ENCODE measurements at regions not wholly inside any gene's neighbourhood (a gene's known extent, or its start where the extent isn't known, plus 50 kb on each side); places are given as distances from the start of the nearest gene placed in this dataset.
A peak's percentile ranks its signal among the peaks of the same experiment; 100 is the strongest.

DNA sequence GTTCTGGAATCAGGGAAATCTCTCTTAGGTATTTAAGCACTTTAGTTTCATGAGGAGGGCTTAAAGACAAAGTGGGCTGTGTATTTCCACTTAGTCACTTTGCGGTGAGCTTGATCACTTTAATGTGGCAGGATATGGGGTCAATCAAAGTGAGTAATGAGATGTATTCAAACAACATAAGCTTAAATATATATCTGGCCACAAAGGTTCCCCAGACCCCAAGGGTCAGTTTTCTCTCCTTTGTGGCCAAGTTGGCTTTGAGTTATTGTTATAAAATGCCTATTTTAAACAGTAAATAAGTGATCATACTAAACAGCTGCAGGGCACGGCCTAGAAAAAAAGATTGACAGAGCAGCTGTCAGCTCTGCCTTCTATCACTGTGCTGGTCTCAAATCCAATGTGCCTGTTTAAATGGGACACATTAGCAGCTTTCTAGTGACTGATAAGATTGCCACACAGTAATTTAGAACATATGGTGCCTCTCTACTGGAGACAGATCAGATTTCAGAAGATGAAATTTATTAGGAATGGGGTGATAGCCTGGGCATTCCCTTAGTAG is 363.9 kb downstream of the AGTPBP1 start (continued):
- no peak for TF ChIP-seq ZNF544 (tag by site-specific recombination; IDR thresholded peaks at IDR 0.05)
- TF ChIP-seq ZSCAN16 (tag by site-specific recombination; IDR thresholded peaks at IDR 0.05) = no peak
- TF ChIP-seq TRIM28 (IDR thresholded peaks at IDR 0.05; ENCODE audit: borderline replicate concordance, low read length) = peak; percentile 59; the same call in 1 of the 2 replicates
- TF ChIP-seq, protein P1, sequence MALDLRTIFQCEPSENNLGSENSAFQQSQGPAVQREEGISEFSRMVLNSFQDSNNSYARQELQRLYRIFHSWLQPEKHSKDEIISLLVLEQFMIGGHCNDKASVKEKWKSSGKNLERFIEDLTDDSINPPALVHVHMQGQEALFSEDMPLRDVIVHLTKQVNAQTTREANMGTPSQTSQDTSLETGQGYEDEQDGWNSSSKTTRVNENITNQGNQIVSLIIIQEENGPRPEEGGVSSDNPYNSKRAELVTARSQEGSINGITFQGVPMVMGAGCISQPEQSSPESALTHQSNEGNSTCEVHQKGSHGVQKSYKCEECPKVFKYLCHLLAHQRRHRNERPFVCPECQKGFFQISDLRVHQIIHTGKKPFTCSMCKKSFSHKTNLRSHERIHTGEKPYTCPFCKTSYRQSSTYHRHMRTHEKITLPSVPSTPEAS (tag by site-specific recombination; IDR thresholded peaks at IDR 0.05) = no peak
- peak; percentile 3; the same call in 1 of the 2 replicates for TF ChIP-seq ZNF654 (tag by site-specific recombination; IDR thresholded peaks at IDR 0.05; ENCODE audit: low read depth)
- peak; percentile 59; the same call in 1 of the 2 replicates for TF ChIP-seq KLF16 (tag by site-specific recombination; IDR thresholded peaks at IDR 0.05)
- TF ChIP-seq MYNN (tag by site-specific recombination; IDR thresholded peaks at IDR 0.05; ENCODE audit: borderline replicate concordance) = no peak
- TF ChIP-seq, protein P2, sequence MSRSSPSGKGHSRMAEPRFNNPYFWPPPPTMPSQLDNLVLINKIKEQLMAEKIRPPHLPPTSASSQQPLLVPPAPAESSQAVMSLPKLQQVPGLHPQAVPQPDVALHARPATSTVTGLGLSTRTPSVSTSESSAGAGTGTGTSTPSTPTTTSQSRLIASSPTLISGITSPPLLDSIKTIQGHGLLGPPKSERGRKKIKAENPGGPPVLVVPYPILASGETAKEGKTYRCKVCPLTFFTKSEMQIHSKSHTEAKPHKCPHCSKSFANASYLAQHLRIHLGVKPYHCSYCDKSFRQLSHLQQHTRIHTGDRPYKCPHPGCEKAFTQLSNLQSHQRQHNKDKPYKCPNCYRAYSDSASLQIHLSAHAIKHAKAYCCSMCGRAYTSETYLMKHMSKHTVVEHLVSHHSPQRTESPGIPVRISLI (tag by site-specific recombination; IDR thresholded peaks at IDR 0.05) = no peak
- TF ChIP-seq ZNF174 (tag by site-specific recombination; IDR thresholded peaks at IDR 0.05) = no peak
- TF ChIP-seq, protein P3, sequence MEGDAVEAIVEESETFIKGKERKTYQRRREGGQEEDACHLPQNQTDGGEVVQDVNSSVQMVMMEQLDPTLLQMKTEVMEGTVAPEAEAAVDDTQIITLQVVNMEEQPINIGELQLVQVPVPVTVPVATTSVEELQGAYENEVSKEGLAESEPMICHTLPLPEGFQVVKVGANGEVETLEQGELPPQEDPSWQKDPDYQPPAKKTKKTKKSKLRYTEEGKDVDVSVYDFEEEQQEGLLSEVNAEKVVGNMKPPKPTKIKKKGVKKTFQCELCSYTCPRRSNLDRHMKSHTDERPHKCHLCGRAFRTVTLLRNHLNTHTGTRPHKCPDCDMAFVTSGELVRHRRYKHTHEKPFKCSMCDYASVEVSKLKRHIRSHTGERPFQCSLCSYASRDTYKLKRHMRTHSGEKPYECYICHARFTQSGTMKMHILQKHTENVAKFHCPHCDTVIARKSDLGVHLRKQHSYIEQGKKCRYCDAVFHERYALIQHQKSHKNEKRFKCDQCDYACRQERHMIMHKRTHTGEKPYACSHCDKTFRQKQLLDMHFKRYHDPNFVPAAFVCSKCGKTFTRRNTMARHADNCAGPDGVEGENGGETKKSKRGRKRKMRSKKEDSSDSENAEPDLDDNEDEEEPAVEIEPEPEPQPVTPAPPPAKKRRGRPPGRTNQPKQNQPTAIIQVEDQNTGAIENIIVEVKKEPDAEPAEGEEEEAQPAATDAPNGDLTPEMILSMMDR (tag by site-specific recombination; IDR thresholded peaks at IDR 0.05) = no peak
- no peak for TF ChIP-seq ZNF837 (tag by site-specific recombination; IDR thresholded peaks at IDR 0.05)
- TF ChIP-seq EGR2 (tag by site-specific recombination; IDR thresholded peaks at IDR 0.05; ENCODE audit: low read depth) = no peak
- TF ChIP-seq ZBTB21 (tag by site-specific recombination; IDR thresholded peaks at IDR 0.05) = no peak
- peak; percentile 67 for TF ChIP-seq ZFP69B (tag by site-specific recombination; IDR thresholded peaks at IDR 0.05)
- TF ChIP-seq BCL11A (tag by site-specific recombination; IDR thresholded peaks at IDR 0.05; ENCODE audit: low read depth) = peak; percentile 72; the same call in 1 of the 2 replicates
- TF ChIP-seq SP2 (tag by site-specific recombination; IDR thresholded peaks at IDR 0.05) = peak; percentile 6; the same call in 1 of the 2 replicates
- no peak for TF ChIP-seq ZNF624 (tag by site-specific recombination; IDR thresholded peaks at IDR 0.05)
- TF ChIP-seq ZNF843 (tag by site-specific recombination; IDR thresholded peaks at IDR 0.05) = peak; percentile 94
- TF ChIP-seq, protein P4, sequence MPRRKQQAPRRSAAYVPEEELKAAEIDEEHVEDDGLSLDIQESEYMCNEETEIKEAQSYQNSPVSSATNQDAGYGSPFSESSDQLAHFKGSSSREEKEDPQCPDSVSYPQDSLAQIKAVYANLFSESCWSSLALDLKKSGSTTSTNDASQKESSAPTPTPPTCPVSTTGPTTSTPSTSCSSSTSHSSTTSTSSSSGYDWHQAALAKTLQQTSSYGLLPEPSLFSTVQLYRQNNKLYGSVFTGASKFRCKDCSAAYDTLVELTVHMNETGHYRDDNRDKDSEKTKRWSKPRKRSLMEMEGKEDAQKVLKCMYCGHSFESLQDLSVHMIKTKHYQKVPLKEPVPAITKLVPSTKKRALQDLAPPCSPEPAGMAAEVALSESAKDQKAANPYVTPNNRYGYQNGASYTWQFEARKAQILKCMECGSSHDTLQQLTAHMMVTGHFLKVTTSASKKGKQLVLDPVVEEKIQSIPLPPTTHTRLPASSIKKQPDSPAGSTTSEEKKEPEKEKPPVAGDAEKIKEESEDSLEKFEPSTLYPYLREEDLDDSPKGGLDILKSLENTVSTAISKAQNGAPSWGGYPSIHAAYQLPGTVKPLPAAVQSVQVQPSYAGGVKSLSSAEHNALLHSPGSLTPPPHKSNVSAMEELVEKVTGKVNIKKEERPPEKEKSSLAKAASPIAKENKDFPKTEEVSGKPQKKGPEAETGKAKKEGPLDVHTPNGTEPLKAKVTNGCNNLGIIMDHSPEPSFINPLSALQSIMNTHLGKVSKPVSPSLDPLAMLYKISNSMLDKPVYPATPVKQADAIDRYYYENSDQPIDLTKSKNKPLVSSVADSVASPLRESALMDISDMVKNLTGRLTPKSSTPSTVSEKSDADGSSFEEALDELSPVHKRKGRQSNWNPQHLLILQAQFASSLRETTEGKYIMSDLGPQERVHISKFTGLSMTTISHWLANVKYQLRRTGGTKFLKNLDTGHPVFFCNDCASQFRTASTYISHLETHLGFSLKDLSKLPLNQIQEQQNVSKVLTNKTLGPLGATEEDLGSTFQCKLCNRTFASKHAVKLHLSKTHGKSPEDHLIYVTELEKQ (tag by site-specific recombination; IDR thresholded peaks at IDR 0.05; ENCODE audit: borderline replicate concordance) = peak; percentile 66; the same call in 1 of the 2 replicates
- peak; percentile 62; the same call in 1 of the 2 replicates for TF ChIP-seq KLF10 (tag by site-specific recombination; IDR thresholded peaks at IDR 0.05)
- no peak for TF ChIP-seq ZNF112 (tag by site-specific recombination; IDR thresholded peaks at IDR 0.05)
- no peak for TF ChIP-seq ZNF747 (tag by site-specific recombination; IDR thresholded peaks at IDR 0.05)
- TF ChIP-seq, protein P5, sequence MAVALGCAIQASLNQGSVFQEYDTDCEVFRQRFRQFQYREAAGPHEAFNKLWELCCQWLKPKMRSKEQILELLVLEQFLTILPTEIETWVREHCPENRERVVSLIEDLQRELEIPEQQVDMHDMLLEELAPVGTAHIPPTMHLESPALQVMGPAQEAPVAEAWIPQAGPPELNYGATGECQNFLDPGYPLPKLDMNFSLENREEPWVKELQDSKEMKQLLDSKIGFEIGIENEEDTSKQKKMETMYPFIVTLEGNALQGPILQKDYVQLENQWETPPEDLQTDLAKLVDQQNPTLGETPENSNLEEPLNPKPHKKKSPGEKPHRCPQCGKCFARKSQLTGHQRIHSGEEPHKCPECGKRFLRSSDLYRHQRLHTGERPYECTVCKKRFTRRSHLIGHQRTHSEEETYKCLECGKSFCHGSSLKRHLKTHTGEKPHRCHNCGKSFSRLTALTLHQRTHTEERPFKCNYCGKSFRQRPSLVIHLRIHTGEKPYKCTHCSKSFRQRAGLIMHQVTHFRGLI (tag by site-specific recombination; IDR thresholded peaks at IDR 0.05) = no peak
- peak; percentile 28; the same call in 1 of the 2 replicates for TF ChIP-seq WT1 (tag by site-specific recombination; IDR thresholded peaks at IDR 0.05)
- TF ChIP-seq, protein P6, sequence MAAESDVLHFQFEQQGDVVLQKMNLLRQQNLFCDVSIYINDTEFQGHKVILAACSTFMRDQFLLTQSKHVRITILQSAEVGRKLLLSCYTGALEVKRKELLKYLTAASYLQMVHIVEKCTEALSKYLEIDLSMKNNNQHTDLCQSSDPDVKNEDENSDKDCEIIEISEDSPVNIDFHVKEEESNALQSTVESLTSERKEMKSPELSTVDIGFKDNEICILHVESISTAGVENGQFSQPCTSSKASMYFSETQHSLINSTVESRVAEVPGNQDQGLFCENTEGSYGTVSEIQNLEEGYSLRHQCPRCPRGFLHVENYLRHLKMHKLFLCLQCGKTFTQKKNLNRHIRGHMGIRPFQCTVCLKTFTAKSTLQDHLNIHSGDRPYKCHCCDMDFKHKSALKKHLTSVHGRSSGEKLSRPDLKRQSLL (tag by site-specific recombination; IDR thresholded peaks at IDR 0.05) = no peak
- TF ChIP-seq ZBTB20 (tag by site-specific recombination; IDR thresholded peaks at IDR 0.05) = 0 out of 2 replicates have a peak, but pooled peaks have one; percentile 8
- no peak for TF ChIP-seq ZNF221 (tag by site-specific recombination; IDR thresholded peaks at IDR 0.05; ENCODE audit: borderline replicate concordance)
- TF ChIP-seq, protein P7, sequence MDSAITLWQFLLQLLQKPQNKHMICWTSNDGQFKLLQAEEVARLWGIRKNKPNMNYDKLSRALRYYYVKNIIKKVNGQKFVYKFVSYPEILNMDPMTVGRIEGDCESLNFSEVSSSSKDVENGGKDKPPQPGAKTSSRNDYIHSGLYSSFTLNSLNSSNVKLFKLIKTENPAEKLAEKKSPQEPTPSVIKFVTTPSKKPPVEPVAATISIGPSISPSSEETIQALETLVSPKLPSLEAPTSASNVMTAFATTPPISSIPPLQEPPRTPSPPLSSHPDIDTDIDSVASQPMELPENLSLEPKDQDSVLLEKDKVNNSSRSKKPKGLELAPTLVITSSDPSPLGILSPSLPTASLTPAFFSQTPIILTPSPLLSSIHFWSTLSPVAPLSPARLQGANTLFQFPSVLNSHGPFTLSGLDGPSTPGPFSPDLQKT (IDR thresholded peaks at IDR 0.05; ENCODE audit: borderline replicate concordance, low read depth, low read length) = no peak
- TF ChIP-seq ZNF157 (tag by site-specific recombination; IDR thresholded peaks at IDR 0.05) = no peak
- TF ChIP-seq ZBTB8A (tag by site-specific recombination; IDR thresholded peaks at IDR 0.05) = peak; percentile 47; the same call in 1 of the 2 replicates
